Heart left ventricle (tissue), 16 donors: ENCODE measurements at regions not wholly inside any gene's neighbourhood (a gene's known extent, or its start where the extent isn't known, plus 50 kb on each side); places are given as distances from the start of the nearest gene placed in this dataset.

Experiments
- ATAC-seq, 4 donors: fragments of 200-7000 bp; cut with Tn5 transposase; one replicate each; pipeline ENCODE4 v1.9.1; 2020 to 2022; ENCODE audit warnings: moderate library complexity in 4 of 4, mild to moderate bottlenecking in 3 of 4, moderate number of reproducible peaks in 1 of 4
- DNase-seq, 5 donors: peaks; one replicate each; pipeline ENCODE4 v3.0.0-alpha.2; 2020
- H3K27ac ChIP-seq, 12 donors: fragments of 200-600 bp; sonication (generic) in 4 of 12; one replicate each; pipeline versions ENCODE4 v1.5.0 to v1.8.0; 2016 to 2022; ENCODE audit warnings: mild to moderate bottlenecking in 2 of 12
- H3K27me3 ChIP-seq, 9 donors: fragments of 200-600 bp; sonication (generic) in 2 of 9; one replicate each; pipeline versions ENCODE4 v1.5.1 to v1.8.0; 2016 to 2022; ENCODE audit warnings: mild to moderate bottlenecking in 3 of 9
- H3K36me3 ChIP-seq, 9 donors: fragments of 200-600 bp; sonication (generic) in 2 of 9; one replicate each; pipeline versions ENCODE4 v1.5.0 to v1.8.0; 2018 to 2022; ENCODE audit warnings: mild to moderate bottlenecking in 2 of 9
- H3K4me1 ChIP-seq, 12 donors: fragments of 200-600 bp; sonication (generic) in 4 of 12; one replicate each; pipeline versions ENCODE4 v1.5.0 to v1.8.0; 2016 to 2022; ENCODE audit warnings: mild to moderate bottlenecking in 3 of 12
- H3K4me3 ChIP-seq, 12 donors: fragments of 200-600 bp; sonication (generic) in 4 of 12; one replicate each; pipeline versions ENCODE4 v1.5.0 to v1.8.0; 2017 to 2022; ENCODE audit warnings: mild to moderate bottlenecking in 9 of 12, moderate library complexity in 4 of 12
- H3K9me3 ChIP-seq, 12 donors: fragments of 200-600 bp; sonication (generic) in 4 of 12; one replicate each; pipeline versions ENCODE4 v1.5.0 to v1.8.0; 2016 to 2022; ENCODE audit warnings: mild to moderate bottlenecking in 1 of 12
- POLR2A ChIP-seq, 2 donors: fragments of 450-650 bp; IDR thresholded peaks; one replicate each; pipeline ENCODE4 v1.6.1; 2017; ENCODE audit warnings: antibody characterized with exemption in 2 of 2, mild to moderate bottlenecking in 2 of 2, moderate library complexity in 2 of 2
- WGBS, 4 donors: extraction: QIAGEN DNeasy Blood & Tissue Kit in 2 of 4; methylation state at CpG; one replicate each; pipeline versions ENCODE4 v1.1.5 to v1.1.7; 2013 to 2018; 5-methylcytosine and 5-hydroxymethylcytosine counted together
- intact Hi-C, 10 donors: fragments of 100-400 bp; cut with DNase I; formaldehyde crosslinking; loops; one replicate each; pipeline versions ENCODE4 v1.11.1 to v1.14.2; 2022
- TF ChIP-seq, protein P1 (sequence below), 12 donors: fragments of 200-600 bp; sonication (generic) in 4 of 12; IDR thresholded peaks; one replicate each; pipeline versions ENCODE4 v1.5.0 to v1.8.0; 2018 to 2022; ENCODE audit warnings: antibody characterized with exemption in 12 of 12, mild to moderate bottlenecking in 5 of 12
- donor health status: ischemic (EF 13 %, LVEDD 7.1; RV severe dilation, severe dysfunction).
- donor health status: healthy with polysubstance abuse.
- donor health status: DM: no; HTN: yes; CAD: no.
- donor health status: DM: no; HTN: no; CAD: no.
- donor health status: ischemic (EF 25% LVEDD 6.9; RV normal size, moderate dysfunction).
- donor health status: ischemic (EF 25% LVEDD 5.7; RV mildly dilated, moderate dysfunction).
- donor health status: healthy.
- donor health status: DM: yes; HTN: yes; CAD: no.
- donor health status: ischemic (EF 35%, LVEDD 5.7; RV mildly dilated, moderate dysfunction).
- donor health status: nonischemic (EF 11% LVEDD 7.7; RV severe dilation, severe dysfunction).
- donor health status: DM: yes; HTN: yes; CAD: no.
- donor health status: PGD.
- donor health status: ischemic (EF 29% LVEDD 5.4; RV normal size, mild dysfunction).
- donor health status: nonischemic (EF 23%, LVEDD 6.1; RV moderate dilation, normal function).

DNA sequence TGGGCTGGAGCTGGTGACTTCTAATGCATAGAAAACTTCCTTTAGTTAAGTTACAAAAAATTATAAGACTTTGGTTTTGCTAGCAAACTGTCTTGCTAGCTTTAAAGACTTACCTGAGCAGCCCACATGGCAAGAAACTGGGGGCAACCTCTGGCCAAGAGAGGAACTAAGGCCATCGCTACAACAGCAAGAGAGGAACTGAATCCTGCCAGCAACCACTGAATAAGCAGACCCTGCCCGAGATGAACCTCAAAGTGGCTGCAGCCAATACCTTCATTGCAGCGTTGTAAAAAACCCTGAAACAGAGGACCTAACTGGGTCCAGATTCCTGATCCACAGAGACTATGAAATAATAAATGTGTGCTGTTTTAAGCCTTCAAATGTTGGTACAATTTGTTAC lies 54.6 kb upstream of the STARD3NL start:
- Histone ChIP-seq H3K4me3 (no peak overlapping the region), H3K4me1 (no peaks in the 10 kb centered on the region), H3K27me3 (peaks cover 0 to 3% (median 0%) of the 10 kb centered on the region in 9 donors), H3K27ac (no peak overlapping the region), H3K36me3 (no peaks in the 10 kb centered on the region), H3K9me3 (peaks cover 0 to 27% (median 0%) of the 10 kb centered on the region in 12 donors)
- 80 to 94% (median 90%) methylated on average over 3 of the region's 3 CpGs for WGBS, 4 donors
- ATAC-seq (no peak), DNase-seq (no peak)
- TF ChIP-seq, protein P1, sequence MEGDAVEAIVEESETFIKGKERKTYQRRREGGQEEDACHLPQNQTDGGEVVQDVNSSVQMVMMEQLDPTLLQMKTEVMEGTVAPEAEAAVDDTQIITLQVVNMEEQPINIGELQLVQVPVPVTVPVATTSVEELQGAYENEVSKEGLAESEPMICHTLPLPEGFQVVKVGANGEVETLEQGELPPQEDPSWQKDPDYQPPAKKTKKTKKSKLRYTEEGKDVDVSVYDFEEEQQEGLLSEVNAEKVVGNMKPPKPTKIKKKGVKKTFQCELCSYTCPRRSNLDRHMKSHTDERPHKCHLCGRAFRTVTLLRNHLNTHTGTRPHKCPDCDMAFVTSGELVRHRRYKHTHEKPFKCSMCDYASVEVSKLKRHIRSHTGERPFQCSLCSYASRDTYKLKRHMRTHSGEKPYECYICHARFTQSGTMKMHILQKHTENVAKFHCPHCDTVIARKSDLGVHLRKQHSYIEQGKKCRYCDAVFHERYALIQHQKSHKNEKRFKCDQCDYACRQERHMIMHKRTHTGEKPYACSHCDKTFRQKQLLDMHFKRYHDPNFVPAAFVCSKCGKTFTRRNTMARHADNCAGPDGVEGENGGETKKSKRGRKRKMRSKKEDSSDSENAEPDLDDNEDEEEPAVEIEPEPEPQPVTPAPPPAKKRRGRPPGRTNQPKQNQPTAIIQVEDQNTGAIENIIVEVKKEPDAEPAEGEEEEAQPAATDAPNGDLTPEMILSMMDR (IDR thresholded peaks at IDR 0.05) = no peak
- TF ChIP-seq POLR2A (IDR thresholded peaks at IDR 0.05) = no peak
- intact Hi-C loops = no loop called here

DNA sequence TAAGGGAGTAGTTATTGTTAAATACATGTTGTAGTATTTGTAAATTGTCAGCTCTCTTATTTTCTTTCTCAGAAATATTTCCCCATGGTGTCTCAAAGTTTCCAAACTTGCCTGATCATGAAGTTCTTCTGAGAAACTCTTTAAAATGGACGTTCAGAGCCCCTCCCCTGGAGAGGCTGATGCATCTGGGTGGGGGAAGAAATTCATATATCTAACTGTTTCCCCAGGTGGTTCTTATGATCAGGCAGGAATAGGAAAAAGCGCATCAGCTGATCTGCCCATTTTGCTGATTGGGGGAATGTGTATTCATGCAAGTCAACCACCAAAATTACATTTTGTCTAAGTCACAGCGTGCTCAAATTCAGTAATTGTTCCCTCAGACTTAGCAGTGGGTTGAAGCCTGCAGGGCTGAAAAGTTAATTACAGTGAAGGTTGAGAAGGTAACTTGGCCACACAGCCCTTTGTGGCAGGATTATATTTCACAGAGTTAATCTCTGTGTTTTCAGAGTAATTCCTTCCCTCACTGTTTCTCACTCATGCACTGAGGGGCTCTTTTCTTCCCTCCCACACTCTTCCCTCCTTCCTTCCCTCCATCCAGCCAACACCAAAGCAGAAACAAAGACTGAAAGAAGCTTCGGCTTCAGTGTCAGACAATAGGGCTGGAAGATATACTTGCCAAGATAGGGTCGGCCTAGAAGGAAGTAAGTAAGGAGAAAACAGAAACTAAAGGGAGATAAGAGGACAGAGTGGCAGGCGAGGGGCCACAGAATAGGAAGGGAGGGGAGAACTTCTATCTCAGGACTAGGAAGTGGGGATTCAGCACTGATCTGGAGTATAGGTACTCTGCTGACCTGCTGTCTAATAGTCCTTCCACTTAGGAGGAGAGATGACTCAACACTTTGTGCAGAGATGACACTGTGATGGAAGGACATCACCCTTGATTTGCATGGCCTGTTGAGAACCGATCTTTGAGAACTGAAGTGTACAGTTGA lies 50.5 kb upstream of the STARD3NL start:
- no peak overlapping the region for H3K4me3 ChIP-seq
- H3K9me3 ChIP-seq = peaks cover 0 to 13% (median 0%) of the 10 kb centered on the region in 12 donors
- no peaks in the 10 kb centered on the region for H3K27me3 ChIP-seq
- intact Hi-C loops = no loop called here
- no peak for ATAC-seq
- WGBS, 4 donors = 57 to 61% (median 59%) methylated on average over 7 of the region's 7 CpGs
- TF ChIP-seq POLR2A (IDR thresholded peaks at IDR 0.05) = no peak
- TF ChIP-seq, protein P1 (IDR thresholded peaks at IDR 0.05) = no peak
- no peak overlapping the region for H3K27ac ChIP-seq
- H3K4me1 ChIP-seq = no peaks in the 10 kb centered on the region
- DNase-seq = no peak
- H3K36me3 ChIP-seq = no peaks in the 10 kb centered on the region
